Activated T-cell treated with anti-CD3 and anti-CD28 coated beads, Interleukin-2, amount 50 U/mL, for 24 hours (primary cell): ENCODE measurements at regions not wholly inside any gene's neighbourhood (a gene's known extent, or its start where the extent isn't known, plus 50 kb on each side); places are given as distances from the start of the nearest gene placed in this dataset.
"Not testable (repeated sequence)": the region's sequence is repeated elsewhere in the genome, so short reads cannot be mapped to it uniquely, and the experiment has no call there.

Experiments
- DNase-seq: peaks from one replicate; pipeline ENCODE4 v3.0.0-alpha.2; 2020
- H3K27ac Mint-ChIP-seq: 2 replicates; pipeline ENCODE4 v1.8.0; 2020; ENCODE audit warnings: mild to moderate bottlenecking, mixed read lengths
- H3K27me3 Mint-ChIP-seq: 2 replicates; pipeline ENCODE4 v1.8.0; 2020; ENCODE audit warnings: mixed read lengths
- H3K36me3 Mint-ChIP-seq: 2 replicates; pipeline ENCODE4 v1.8.0; 2020; ENCODE audit warnings: low read depth, mixed read lengths
- H3K4me1 Mint-ChIP-seq: 2 replicates; pipeline ENCODE4 v1.8.0; 2020; ENCODE audit warnings: low read depth, mixed read lengths
- H3K4me3 Mint-ChIP-seq: 2 replicates; pipeline ENCODE4 v1.8.0; 2020; ENCODE audit warnings: mild to moderate bottlenecking, moderate library complexity, mixed read lengths
- H3K9me3 Mint-ChIP-seq: 2 replicates; pipeline ENCODE4 v1.8.0; 2020; ENCODE audit warnings: mixed read lengths

DNA sequence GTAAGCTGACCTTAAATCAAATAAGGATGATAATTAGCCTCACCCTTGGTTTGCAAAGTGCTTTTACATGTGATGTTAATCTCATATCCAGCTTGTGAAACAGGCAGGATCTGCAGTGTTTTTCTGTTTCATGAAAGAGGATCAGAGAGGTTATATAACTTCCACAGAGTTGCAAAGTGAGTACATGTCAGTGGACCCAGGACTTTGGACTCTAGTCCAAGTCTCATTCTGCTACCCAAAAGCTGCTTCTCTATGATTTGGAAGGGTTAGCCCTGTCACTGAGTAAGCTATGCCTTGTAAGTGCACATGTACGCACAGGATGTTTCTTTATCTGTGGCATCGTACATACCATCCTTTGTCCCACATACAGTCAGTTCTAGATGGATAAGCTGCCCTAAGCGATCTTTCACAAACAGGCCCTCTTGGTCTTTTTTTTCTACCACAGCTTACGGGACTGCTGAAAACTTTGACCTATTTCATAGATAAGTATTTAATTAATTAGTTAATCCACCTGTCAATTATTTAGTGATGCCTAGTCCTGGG, 322.9 kb downstream of the TMEM38B start:
- no peak overlapping the region for H3K4me3 Mint-ChIP-seq
- no peaks in the 10 kb centered on the region for H3K9me3 Mint-ChIP-seq
- H3K4me1 Mint-ChIP-seq: no peaks in the 10 kb centered on the region
- no peak overlapping the region for H3K27ac Mint-ChIP-seq
- no peaks in the 10 kb centered on the region for H3K36me3 Mint-ChIP-seq
- no peak for DNase-seq
- H3K27me3 Mint-ChIP-seq: no peaks in the 10 kb centered on the region

- Mint-ChIP-seq H3K9me3 (no peaks in the 10 kb centered on the region), H3K27me3 (no peaks in the 10 kb centered on the region), H3K4me3 (no peak overlapping the region), H3K4me1 (no peaks in the 10 kb centered on the region), H3K27ac (no peak overlapping the region), H3K36me3 (no peaks in the 10 kb centered on the region)
- DNase-seq: no peak
Observed at GRCh38 chr9:106019039-106019680, 324.8 kb downstream of the TMEM38B start.

DNA sequence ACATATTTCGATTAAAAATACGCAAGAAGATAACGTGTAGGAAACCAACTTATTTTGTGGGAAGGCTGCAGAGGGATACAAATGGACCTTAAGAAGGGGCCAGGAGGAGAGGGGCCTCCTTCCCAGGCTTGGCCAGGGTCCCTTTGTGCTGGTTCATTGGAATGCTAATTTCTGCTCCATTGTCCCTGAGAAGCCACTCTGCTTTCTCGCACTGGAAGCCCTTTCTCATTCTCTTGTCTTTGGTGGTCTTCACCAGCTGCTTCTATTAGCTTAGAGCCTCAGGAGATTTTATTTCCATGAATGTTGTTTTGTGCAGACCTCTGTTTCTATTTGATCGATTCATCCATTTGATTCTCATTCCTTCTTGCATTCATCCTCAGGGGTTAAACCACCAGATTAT, 325.4 kb downstream of the TMEM38B start:
- Mint-ChIP-seq H3K27ac (no peak overlapping the region), H3K4me1 (no peaks in the 10 kb centered on the region), H3K27me3 (no peaks in the 10 kb centered on the region), H3K4me3 (no peak overlapping the region), H3K36me3 (no peaks in the 10 kb centered on the region), H3K9me3 (no peaks in the 10 kb centered on the region)
- DNase-seq: no peak

- H3K4me1 Mint-ChIP-seq: no peaks in the 10 kb centered on the region
- H3K27me3 Mint-ChIP-seq: no peaks in the 10 kb centered on the region
- H3K36me3 Mint-ChIP-seq: no peaks in the 10 kb centered on the region
- H3K4me3 Mint-ChIP-seq: no peak overlapping the region
- H3K27ac Mint-ChIP-seq: no peak overlapping the region
- H3K9me3 Mint-ChIP-seq: no peaks in the 10 kb centered on the region
- no peak for DNase-seq
Observed at GRCh38 chr9:106020186-106020585, 325.8 kb downstream of the TMEM38B start.

GRCh38 chr9:106023455-106023854, 329.1 kb downstream of the TMEM38B start:
- no peak overlapping the region for H3K4me3 Mint-ChIP-seq

GRCh38 chr9:106025453-106025852, 331.1 kb downstream of the TMEM38B start:
- no peak overlapping the region for H3K27ac Mint-ChIP-seq

More at GRCh38 chr9:106023455-106023854, 329.1 kb downstream of the TMEM38B start:
- no peak for DNase-seq
- Mint-ChIP-seq H3K9me3 (no peaks in the 10 kb centered on the region), H3K4me1 (no peaks in the 10 kb centered on the region), H3K27me3 (no peaks in the 10 kb centered on the region), H3K27ac (no peak overlapping the region), H3K36me3 (no peaks in the 10 kb centered on the region)

DNA sequence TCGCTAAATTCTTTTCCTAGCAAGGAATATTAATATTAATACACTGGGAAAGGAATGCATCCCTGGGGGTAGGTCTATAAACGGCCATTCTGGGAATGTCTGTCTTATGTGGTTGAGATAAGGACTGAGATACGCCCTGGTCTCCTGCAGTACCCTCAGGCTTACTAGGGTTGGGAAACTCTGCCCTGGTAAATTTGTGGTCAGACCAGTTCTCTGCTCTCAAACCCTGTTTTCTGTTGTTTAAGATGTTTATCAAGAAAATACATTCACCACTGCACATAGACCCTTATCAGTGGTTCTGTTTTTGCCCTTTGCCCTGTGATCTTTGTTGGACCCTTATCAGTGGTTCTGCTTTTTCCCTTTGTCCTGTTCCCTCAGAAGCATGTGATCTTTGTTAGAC, 335.8 kb downstream of the TMEM38B start:
- H3K9me3 Mint-ChIP-seq, H3K27me3 Mint-ChIP-seq, H3K27ac Mint-ChIP-seq, H3K4me3 Mint-ChIP-seq, H3K4me1 Mint-ChIP-seq, DNase-seq, H3K36me3 Mint-ChIP-seq: not testable (repeated sequence)

More at GRCh38 chr9:106025453-106025852, 331.1 kb downstream of the TMEM38B start:
- no peak overlapping the region for H3K4me3 Mint-ChIP-seq
- no peak for DNase-seq
- no peaks in the 10 kb centered on the region for H3K4me1 Mint-ChIP-seq
- H3K27me3 Mint-ChIP-seq: no peaks in the 10 kb centered on the region
- no peaks in the 10 kb centered on the region for H3K36me3 Mint-ChIP-seq
- no peaks in the 10 kb centered on the region for H3K9me3 Mint-ChIP-seq

DNA sequence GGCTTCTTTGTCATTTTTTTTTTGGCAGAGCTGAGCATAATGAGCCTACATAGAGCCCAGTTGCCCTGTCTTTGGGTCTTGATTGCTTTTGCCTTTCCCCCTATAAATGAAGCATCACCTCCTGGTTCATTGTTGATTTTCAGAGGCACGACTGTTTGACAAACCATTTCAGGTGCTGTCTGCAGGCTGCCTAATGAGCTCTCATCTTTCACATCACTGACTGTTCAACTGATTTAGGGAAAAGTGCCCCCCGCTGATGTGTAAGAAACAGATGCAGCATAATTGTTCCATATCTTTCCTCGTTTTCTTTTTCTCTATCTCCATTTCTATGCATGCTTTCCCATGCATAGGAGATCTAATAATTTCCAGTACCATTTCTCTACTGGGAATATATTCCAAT, 338.6 kb downstream of the TMEM38B start:
- H3K27me3 Mint-ChIP-seq: no peaks in the 10 kb centered on the region
- H3K36me3 Mint-ChIP-seq: no peaks in the 10 kb centered on the region
- H3K4me3 Mint-ChIP-seq: no peak overlapping the region
- H3K9me3 Mint-ChIP-seq: no peaks in the 10 kb centered on the region
- no peaks in the 10 kb centered on the region for H3K4me1 Mint-ChIP-seq
- no peak for DNase-seq
- H3K27ac Mint-ChIP-seq: no peak overlapping the region

DNA sequence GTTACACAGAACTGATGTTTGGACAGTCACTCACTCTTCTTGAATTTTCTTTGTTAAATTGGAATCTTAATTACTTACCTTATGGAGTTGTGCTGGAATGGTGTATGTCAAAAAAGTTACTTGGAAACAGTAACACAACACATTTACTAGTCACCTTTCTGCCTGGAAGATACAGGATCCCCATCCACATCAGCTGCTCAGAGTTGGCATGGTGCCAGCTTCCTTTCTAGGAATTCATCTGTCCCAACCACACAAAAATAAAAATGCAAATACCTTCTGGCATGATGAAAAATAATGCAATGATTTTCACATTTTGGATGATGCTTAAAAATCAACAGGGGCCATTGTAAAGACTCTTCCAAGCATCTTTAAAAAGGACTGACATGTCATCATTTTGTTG, 341.5 kb downstream of the TMEM38B start:
- H3K4me1 Mint-ChIP-seq: no peaks in the 10 kb centered on the region
- H3K9me3 Mint-ChIP-seq: no peaks in the 10 kb centered on the region
- H3K27me3 Mint-ChIP-seq: no peaks in the 10 kb centered on the region
- no peak overlapping the region for H3K27ac Mint-ChIP-seq
- no peak for DNase-seq
- H3K36me3 Mint-ChIP-seq: no peaks in the 10 kb centered on the region
- H3K4me3 Mint-ChIP-seq: no peak overlapping the region

GRCh38 chr9:106038266-106039001, 344.1 kb downstream of the TMEM38B start:
- no peaks in the 10 kb centered on the region for H3K4me1 Mint-ChIP-seq
- no peak overlapping the region for H3K4me3 Mint-ChIP-seq
- no peaks in the 10 kb centered on the region for H3K36me3 Mint-ChIP-seq
- H3K27ac Mint-ChIP-seq: no peak overlapping the region
- DNase-seq: no peak
- H3K9me3 Mint-ChIP-seq: no peaks in the 10 kb centered on the region
- no peaks in the 10 kb centered on the region for H3K27me3 Mint-ChIP-seq

GRCh38 chr9:106039151-106039935, 345.0 kb downstream of the TMEM38B start:
- no peak for DNase-seq
- Mint-ChIP-seq H3K27ac (no peak overlapping the region), H3K36me3 (no peaks in the 10 kb centered on the region), H3K27me3 (no peaks in the 10 kb centered on the region), H3K4me3 (no peak overlapping the region), H3K9me3 (no peaks in the 10 kb centered on the region), H3K4me1 (no peaks in the 10 kb centered on the region)

GRCh38 chr9:106041920-106042319, 347.6 kb downstream of the TMEM38B start:
- not testable (repeated sequence) for H3K36me3 Mint-ChIP-seq, DNase-seq, H3K4me3 Mint-ChIP-seq, H3K9me3 Mint-ChIP-seq, H3K27ac Mint-ChIP-seq, H3K4me1 Mint-ChIP-seq, H3K27me3 Mint-ChIP-seq

DNA sequence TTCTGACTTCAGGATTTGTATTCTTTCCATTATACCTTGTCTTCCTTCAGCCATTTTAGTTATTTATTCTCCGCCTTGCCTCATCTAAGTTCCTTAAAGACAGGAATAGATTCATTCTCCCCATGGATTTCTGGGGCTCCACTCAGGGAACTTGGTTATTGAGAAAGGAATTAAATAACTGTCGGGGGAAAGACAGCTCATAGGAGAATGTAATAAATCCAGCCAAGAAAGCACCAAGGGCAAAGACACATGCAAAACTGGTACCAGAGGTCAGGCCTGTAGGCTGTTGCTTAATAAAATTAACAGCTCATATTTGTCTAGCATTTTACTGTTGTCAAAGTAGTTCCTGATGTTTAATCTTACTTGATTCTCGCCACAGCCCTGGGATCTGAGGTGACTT, 357.2 kb downstream of the TMEM38B start:
- H3K27me3 Mint-ChIP-seq: no peaks in the 10 kb centered on the region
- H3K36me3 Mint-ChIP-seq: no peaks in the 10 kb centered on the region
- H3K27ac Mint-ChIP-seq: no peak overlapping the region
- no peak for DNase-seq
- peaks cover 8% of the 10 kb centered on the region for H3K9me3 Mint-ChIP-seq
- no peak overlapping the region for H3K4me3 Mint-ChIP-seq
- H3K4me1 Mint-ChIP-seq: no peaks in the 10 kb centered on the region

- Mint-ChIP-seq H3K4me1 (no peaks in the 10 kb centered on the region), H3K9me3 (peaks cover 8% of the 10 kb centered on the region)
Observed at GRCh38 chr9:106052166-106052565, 357.8 kb downstream of the TMEM38B start.

DNA sequence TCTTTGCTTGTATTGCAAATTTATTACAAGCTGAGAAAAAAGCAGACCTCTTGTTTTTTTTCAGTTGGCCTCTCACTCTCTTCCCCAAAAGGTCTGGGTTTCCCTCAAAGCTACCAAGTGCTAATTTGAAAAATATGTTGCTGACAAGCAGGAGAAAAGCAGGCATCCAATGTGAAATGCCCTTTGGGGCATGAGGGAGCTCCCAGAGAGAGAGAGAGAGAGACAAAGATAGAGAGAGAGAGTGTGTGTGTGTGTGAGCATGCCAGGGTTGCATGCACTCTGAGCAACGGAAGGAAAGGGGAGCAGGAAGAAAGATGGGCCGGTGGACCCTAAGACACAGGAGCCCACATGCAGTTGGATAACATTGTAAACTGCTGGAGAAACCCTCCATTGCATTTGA, 358.4 kb downstream of the TMEM38B start:
- no peaks in the 10 kb centered on the region for H3K36me3 Mint-ChIP-seq
- no peak for DNase-seq
- H3K4me1 Mint-ChIP-seq: no peaks in the 10 kb centered on the region
- peaks cover 8% of the 10 kb centered on the region for H3K9me3 Mint-ChIP-seq
- H3K27ac Mint-ChIP-seq: no peak overlapping the region
- no peaks in the 10 kb centered on the region for H3K27me3 Mint-ChIP-seq
- H3K4me3 Mint-ChIP-seq: no peak overlapping the region

More at GRCh38 chr9:106052166-106052565, 357.8 kb downstream of the TMEM38B start:
- DNase-seq: no peak
- no peak overlapping the region for H3K27ac Mint-ChIP-seq
- no peaks in the 10 kb centered on the region for H3K36me3 Mint-ChIP-seq
- no peak overlapping the region for H3K4me3 Mint-ChIP-seq
- no peaks in the 10 kb centered on the region for H3K27me3 Mint-ChIP-seq
